Prostate gland (tissue), 2 donors: ENCODE measurements at regions not wholly inside any gene's neighbourhood (a gene's known extent, or its start where the extent isn't known, plus 50 kb on each side); places are given as distances from the start of the nearest gene placed in this dataset.

ENCODE experiments used
- CTCF ChIP-seq, 4 experiments: fragments of 200-600 bp in 2 of 4; fragments of 450-650 bp in 2 of 4; sonication (generic) in 2 of 4; IDR thresholded peaks; 1 replicate in 3 of 4; 2 replicates in 1 of 4; pipeline ENCODE4 v1.5.1; 2016 to 2019; ENCODE audit warnings: antibody characterized with exemption in 4 of 4, mild to moderate bottlenecking in 2 of 4, moderate library complexity in 2 of 4
- POLR2A ChIP-seq: fragments of 450-650 bp; IDR thresholded peaks from one replicate; pipeline ENCODE4 v1.6.1; 2016; ENCODE audit warnings: antibody characterized with exemption, mild to moderate bottlenecking

- TF ChIP-seq CTCF (IDR thresholded peaks at IDR 0.05) = no peak
- TF ChIP-seq POLR2A = no peak
Measured at GRCh38 chr11:23586173-23586572, 725.9 kb upstream of the CCDC179 start.
